Thymus (tissue), 11 donors: ENCODE measurements at regions not wholly inside any gene's neighbourhood (a gene's known extent, or its start where the extent isn't known, plus 50 kb on each side); places are given as distances from the start of the nearest gene placed in this dataset.

Experiments
- DNase-seq, 9 donors: peaks; one replicate each; pipeline ENCODE4 v3.0.0-alpha.2; 2013; ENCODE audit warnings: low spot score in 9 of 9, low read depth in 6 of 9, missing footprints in 1 of 9
- H3K27ac ChIP-seq, 2 donors: one replicate each; pipeline ENCODE4 v1.5.1; 2013; ENCODE audit warnings: control low read depth in 1 of 2, low read depth in 1 of 2, low read length in 1 of 2, mild to moderate bottlenecking in 1 of 2, moderate library complexity in 1 of 2
- H3K27me3 ChIP-seq, 2 donors: one replicate each; pipeline ENCODE4 v1.5.1; 2013; ENCODE audit warnings: low read length in 1 of 2; ENCODE audit not compliant: control insufficient read depth in 2 of 2, insufficient read depth in 1 of 2
- H3K36me3 ChIP-seq, 2 donors: one replicate each; pipeline ENCODE4 v1.5.1; 2013; ENCODE audit warnings: low read length in 1 of 2, mild to moderate bottlenecking in 1 of 2, moderate library complexity in 1 of 2; ENCODE audit not compliant: control insufficient read depth in 2 of 2, insufficient read depth in 2 of 2
- H3K4me1 ChIP-seq, 2 donors: one replicate each; pipeline ENCODE4 v1.5.1; 2013; ENCODE audit warnings: low read length in 2 of 2; ENCODE audit not compliant: control insufficient read depth in 2 of 2, insufficient read depth in 2 of 2
- H3K4me3 ChIP-seq, 2 donors: one replicate each; pipeline ENCODE4 v1.5.1; 2013; ENCODE audit warnings: low read length in 2 of 2, control low read depth in 1 of 2, mild to moderate bottlenecking in 1 of 2
- H3K9me3 ChIP-seq, 2 donors: one replicate each; pipeline ENCODE4 v1.5.1; 2013; ENCODE audit warnings: low read length in 1 of 2, mild to moderate bottlenecking in 1 of 2; ENCODE audit not compliant: control insufficient read depth in 2 of 2, insufficient read depth in 1 of 2
- WGBS: extraction: QIAGEN DNeasy Blood & Tissue Kit; methylation state at CpG from one replicate; pipeline ENCODE4 v1.1.7; 2013; 5-methylcytosine and 5-hydroxymethylcytosine counted together
- donor health status: healthy.

GRCh38 chrX:109952985-109953905 is 49.7 kb upstream of the TMEM164 start:
- peaks cover 8 to 18% of the 10 kb centered on the region in 2 donors for H3K4me1 ChIP-seq
- DNase-seq, result peak; percentile 6 to 67 (median 24)
- no peaks in the 10 kb centered on the region for H3K36me3 ChIP-seq
- H3K27ac ChIP-seq, result peak overlapping the region in 1 of 2 donors; percentile 49
- no peak overlapping the region for H3K4me3 ChIP-seq
- peaks cover 0 to 2% of the 10 kb centered on the region in 2 donors for H3K9me3 ChIP-seq
- 60% methylated on average over 4 of the region's 4 CpGs for WGBS
- H3K27me3 ChIP-seq, result no peaks in the 10 kb centered on the region
